HepG2 (cell line): ENCODE measurements at regions not wholly inside any gene's neighbourhood (a gene's known extent, or its start where the extent isn't known, plus 50 kb on each side); places are given as distances from the start of the nearest gene placed in this dataset.

Source experiments
- ATAC-seq: fragments of 200-7000 bp; cut with Tn5 transposase; 3 replicates; pipeline ENCODE4 v1.9.1; 2020; ENCODE audit warnings: mild to moderate bottlenecking, moderate library complexity
- BruUV-seq: library from RNA; stranded (reverse); fragments of 400-500 nt; replicated peaks from 2 replicates; lab custom pipeline; 2021; lab: Mats Ljungman, UMichigan
- CTCF ChIA-PET: fragments of 300-600 bp; formaldehyde crosslinking; extraction: SDS; loops from one replicate; lab custom pipeline; 2021; ENCODE audit warnings: low total read pairs, inconsistent platforms, low intra/inter-chr PET ratio; lab: Yijun Ruan, JAX
- POLR2A ChIA-PET: fragments of 350-600 bp; sonication (Branson Sonifier 250); formaldehyde crosslinking; loops from one replicate; lab custom pipeline; 2020; ENCODE audit warnings: antibody characterized with exemption, inconsistent platforms; lab: Yijun Ruan, JAX
- DNase-seq: peaks from one replicate; pipeline ENCODE4 v3.0.0-alpha.2; 2015; ENCODE audit warnings: low spot score
- FAIRE-seq: peaks from 3 replicates; lab custom pipeline; 2011; peaks lifted over from hg19 to GRCh38; lab: Jason Lieb, UNC
- H2AFZ ChIP-seq: one replicate; pipeline ENCODE4 v1.6.1; 2011; ENCODE audit warnings: low read length, inconsistent platforms
- H3K27ac ChIP-seq: fragments of 300-600 bp; 3 replicates; pipeline ENCODE4 v1.8.0; 2011; ENCODE audit warnings: mixed run types, mild to moderate bottlenecking, mixed read lengths, low read length, inconsistent platforms; ENCODE audit not compliant: insufficient read depth; ENCODE audit errors: extremely low read length
- H3K27me3 ChIP-seq, 2 experiments: fragments of 200-600 bp in 1 of 2; 2 replicates in 1 of 2; 3 replicates in 1 of 2; pipeline versions ENCODE4 v1.6.0 to v1.8.0; 2011; ENCODE audit warnings: low read length in 2 of 2, mild to moderate bottlenecking in 2 of 2, moderate library complexity in 2 of 2, inconsistent platforms in 1 of 2; ENCODE audit not compliant: insufficient read depth in 2 of 2, control insufficient read depth in 1 of 2
- H3K36me3 ChIP-seq, 2 experiments: fragments of 200-600 bp in 1 of 2; replicated peaks in 1 of 2; 2 replicates in 1 of 2; 3 replicates in 1 of 2; pipeline versions ENCODE4 v1.5.1 to v1.8.0; 2011; ENCODE audit warnings: low read length in 2 of 2, inconsistent platforms in 1 of 2; ENCODE audit not compliant: insufficient read depth in 2 of 2, control insufficient read depth in 1 of 2
- H3K4me1 ChIP-seq: 2 replicates; pipeline ENCODE4 v1.5.1; 2012; ENCODE audit warnings: low read length, inconsistent platforms; ENCODE audit not compliant: insufficient read depth
- H3K4me2 ChIP-seq: 2 replicates; pipeline ENCODE4 v1.6.0; 2011; ENCODE audit warnings: low read depth, low read length, inconsistent platforms
- H3K4me3 ChIP-seq, 3 experiments: fragments of 200-600 bp in 1 of 3; sonication (generic), shearing (Covaris generic) in 1 of 3; replicated peaks in 1 of 3; 2 replicates each; pipeline ENCODE4 v1.5.1; 2011 to 2016; ENCODE audit warnings: low read length in 3 of 3, inconsistent platforms in 2 of 3, low read depth in 2 of 3, mild to moderate bottlenecking in 2 of 3, control low read depth in 1 of 3, mixed read lengths in 1 of 3; ENCODE audit not compliant: insufficient read depth in 1 of 3
- H3K79me2 ChIP-seq: one replicate; pipeline ENCODE4 v1.6.1; 2011; ENCODE audit warnings: low read length, inconsistent platforms; ENCODE audit not compliant: insufficient read depth
- H3K9ac ChIP-seq: 2 replicates; pipeline ENCODE4 v1.6.0; 2011; ENCODE audit warnings: mild to moderate bottlenecking, low read depth, low read length, inconsistent platforms; ENCODE audit not compliant: insufficient read depth
- H3K9me3 ChIP-seq: 2 replicates; pipeline ENCODE4 v1.5.1; 2012; ENCODE audit warnings: mild to moderate bottlenecking, low read length
- H4K20me1 ChIP-seq: 2 replicates; pipeline ENCODE4 v1.6.0; 2011; ENCODE audit warnings: inconsistent platforms, mild to moderate bottlenecking, low read length, moderate library complexity; ENCODE audit not compliant: insufficient read depth
- ATF6 ChIP-seq: sonication (generic); formaldehyde crosslinking; conservative IDR thresholded peaks from 2 replicates; pipeline ENCODE4 v1.4.0; 2020; ENCODE audit warnings: missing genetic modification reagents
- CREB1 ChIP-seq, 2 experiments: fragments of 450-650 bp in 1 of 2; IDR thresholded peaks; 2 replicates each; pipeline ENCODE4 v1.6.1; 2016 to 2017; ENCODE audit warnings: control low read depth in 1 of 2, mild to moderate bottlenecking in 1 of 2, missing compliant biosample characterization in 1 of 2, missing genetic modification characterization in 1 of 2
- DRAP1 ChIP-seq: IDR thresholded peaks from 2 replicates; pipeline ENCODE4 v1.6.1; 2016; ENCODE audit warnings: missing genetic modification reagents, missing compliant biosample characterization
- HNF1A ChIP-seq, 2 experiments: sonication (generic) in 1 of 2; formaldehyde crosslinking in 1 of 2; IDR thresholded peaks; 2 replicates each; pipeline versions ENCODE4 v1.4.0 to v1.6.1; 2016 to 2020; ENCODE audit warnings: borderline replicate concordance in 1 of 2, low read depth in 1 of 2, mild to moderate bottlenecking in 1 of 2, missing genetic modification reagents in 1 of 2
- HOMEZ ChIP-seq: IDR thresholded peaks from 2 replicates; pipeline ENCODE4 v1.6.1; 2016; ENCODE audit warnings: low read depth
- NCOR1 ChIP-seq: fragments of 200-600 bp; sonication (generic); IDR thresholded peaks from 2 replicates; pipeline ENCODE4 v1.7.0; 2017; ENCODE audit warnings: antibody characterized with exemption, low read length, borderline replicate concordance
- NFYB ChIP-seq: sonication (generic); formaldehyde crosslinking; IDR thresholded peaks from 2 replicates; pipeline ENCODE4 v1.4.0; 2020; ENCODE audit warnings: missing genetic modification reagents
- SMAD9 ChIP-seq: sonication (generic); formaldehyde crosslinking; IDR thresholded peaks from 2 replicates; pipeline ENCODE4 v1.5.1; 2020; ENCODE audit warnings: mild to moderate bottlenecking, missing genetic modification reagents
- TFE3 ChIP-seq: IDR thresholded peaks from 2 replicates; pipeline ENCODE4 v1.6.1; 2016
- WGBS: methylation state at CpG from one replicate; pipeline ENCODE4 v1.1.6; 2017; ENCODE audit warnings: low lambda C conversion rate; 5-methylcytosine and 5-hydroxymethylcytosine counted together
- in situ Hi-C: cut with HindIII; loops from 2 replicates; pipeline ENCODE4 v1.10.0; 2017; ENCODE audit warnings: low pct_unique_long_range_greater_than_20kb; ENCODE audit not compliant: extremely low pct_ligation_motif_present
- intact Hi-C: fragments of 100-400 bp; cut with micrococcal nuclease; formaldehyde crosslinking; loops from one replicate; pipeline ENCODE4 v1.10.0; 2022; ENCODE audit not compliant: unreplicated experiment

- ChIA-PET CTCF (no interaction called here), POLR2A (no interaction called here)
- Histone ChIP-seq H3K4me1 (no peaks in the 10 kb centered on the region), H3K9ac (no peak overlapping the region), H3K36me3 (no peaks in the 10 kb centered on the region), H4K20me1 (no peaks in the 10 kb centered on the region), H3K4me3 (no peak overlapping the region), H3K79me2 (no peaks in the 10 kb centered on the region), H3K4me2 (no peak overlapping the region), H2AFZ (no peak overlapping the region), H3K27ac (no peak overlapping the region), H3K9me3 (no peaks in the 10 kb centered on the region), H3K27me3 (peaks cover 0 to 6% of the 10 kb centered on the region in 2 experiments; a peak in 2 of 5 replicates)
- no peak for DNase-seq
- in situ Hi-C loops, result no loop called here
- intact Hi-C loops, result no loop called here
- BruUV-seq, result no TSS peak
- ATAC-seq, result no peak
- WGBS, result 0% methylated on average over 2 of the region's 2 CpGs
- FAIRE-seq, result no peak
- no peak for TF ChIP-seq HOMEZ
- no peak for TF ChIP-seq NFYB (CRISPR knock-in tag)
- TF ChIP-seq ATF6 (CRISPR knock-in tag), result no peak
- no peak for TF ChIP-seq SMAD9 (CRISPR knock-in tag)
- no peak for TF ChIP-seq CREB1 (IDR thresholded peaks at IDR 0.05)
- TF ChIP-seq CREB1 (CRISPR knock-in tag; IDR thresholded peaks at IDR 0.05), result no peak
- TF ChIP-seq HNF1A (IDR thresholded peaks at IDR 0.05; ENCODE audit: low read depth), result no peak
- no peak for TF ChIP-seq HNF1A (CRISPR knock-in tag; IDR thresholded peaks at IDR 0.05; ENCODE audit: borderline replicate concordance)
- TF ChIP-seq NCOR1, result no peak
- no peak for TF ChIP-seq DRAP1 (CRISPR knock-in tag)
- no peak for TF ChIP-seq TFE3 (CRISPR knock-in tag)
Observed at GRCh38 chr14:71287567-71287966, 380.3 kb downstream of the PCNX1 start.
